NCI-H82 (cell line): ENCODE measurements at regions not wholly inside any gene's neighbourhood (a gene's known extent, or its start where the extent isn't known, plus 50 kb on each side); places are given as distances from the start of the nearest gene placed in this dataset.
A peak's percentile ranks its signal among the peaks of the same experiment; 100 is the strongest.
"Not testable (repeated sequence)": the region's sequence is repeated elsewhere in the genome, so short reads cannot be mapped to it uniquely, and the experiment has no call there.

Source experiments
- DNase-seq: peaks from one replicate; lab custom pipeline; 2025; lab: John Stamatoyannopoulos, UW

DNA sequence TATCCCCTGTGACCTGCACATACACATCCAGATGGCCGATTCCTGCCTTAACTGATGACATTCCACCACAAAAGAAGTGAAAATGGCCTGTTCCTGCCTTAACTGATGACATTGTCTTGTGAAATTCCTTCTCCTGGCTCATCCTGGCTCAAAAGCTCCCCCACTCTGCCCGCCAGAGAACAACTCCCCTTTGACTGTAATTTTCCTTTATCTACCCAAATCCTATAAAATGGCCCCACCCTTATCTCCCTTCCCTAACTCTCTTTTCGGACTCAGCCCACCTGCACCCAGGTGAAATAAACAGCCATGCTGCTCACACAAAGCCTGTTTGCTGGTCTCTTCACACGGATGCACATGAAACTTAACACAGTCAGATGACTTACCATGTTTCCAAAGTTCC, 403.8 kb downstream of the TBC1D32 start:
- not testable (repeated sequence) for DNase-seq

DNA sequence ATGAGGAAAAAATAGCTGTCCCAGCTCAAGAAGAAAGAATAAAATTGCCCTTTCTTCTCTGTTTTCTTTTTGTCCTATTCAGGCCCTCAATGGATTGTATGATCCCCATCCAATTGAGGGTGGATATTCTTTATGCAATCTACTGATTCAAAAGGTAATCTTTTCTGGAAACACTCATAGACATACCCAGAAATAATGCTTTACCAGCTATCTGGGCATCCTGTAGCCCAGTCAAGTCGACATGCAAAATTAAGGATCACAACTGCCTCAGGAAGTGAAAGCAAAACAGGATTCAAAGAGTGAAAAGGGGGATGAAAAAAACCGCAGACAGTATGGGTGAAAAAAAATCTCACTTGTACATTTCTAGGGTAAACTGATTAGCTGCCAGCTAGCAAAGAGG, 410.1 kb downstream of the TBC1D32 start:
- no peak for DNase-seq

DNA sequence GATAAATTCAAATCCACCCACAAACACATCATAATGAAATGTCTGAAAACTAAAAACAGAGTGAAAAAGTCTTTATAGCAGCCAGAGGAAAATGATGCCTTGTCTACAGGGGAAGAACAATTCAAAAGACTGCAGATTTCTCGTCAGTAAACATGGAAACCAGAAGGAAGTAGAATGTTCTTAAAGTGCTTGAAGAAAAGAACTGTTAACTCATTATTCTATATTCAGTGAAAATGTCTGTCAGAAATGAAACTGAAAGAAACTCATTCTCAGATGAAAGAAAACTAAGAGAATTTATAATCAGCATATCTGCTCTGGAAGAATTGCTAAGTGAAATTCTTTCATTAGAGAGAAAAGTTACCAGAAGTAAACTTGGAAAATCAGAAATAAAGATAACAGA, 416.1 kb downstream of the TBC1D32 start:
- no peak for DNase-seq

DNA sequence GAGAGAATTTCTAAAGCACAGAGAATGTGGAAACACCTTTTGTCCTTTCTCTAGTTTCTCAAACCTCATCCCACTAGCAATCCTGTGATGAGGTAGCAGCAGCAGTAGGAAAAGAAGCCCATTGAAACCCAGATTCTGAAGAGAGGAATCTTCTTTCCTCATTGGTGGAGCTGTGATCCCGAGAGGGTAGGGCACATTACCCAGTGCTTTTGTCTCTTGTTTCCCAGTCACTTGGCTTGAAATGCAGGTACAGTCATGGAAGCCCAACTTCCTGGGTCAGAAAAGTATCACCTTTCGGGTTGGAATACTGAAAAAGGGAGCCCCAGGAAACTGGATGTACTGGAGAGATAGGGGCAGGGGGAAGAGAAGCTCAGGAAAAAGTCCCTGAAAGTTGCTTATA, 417.4 kb downstream of the TBC1D32 start:
- no peak for DNase-seq

DNA sequence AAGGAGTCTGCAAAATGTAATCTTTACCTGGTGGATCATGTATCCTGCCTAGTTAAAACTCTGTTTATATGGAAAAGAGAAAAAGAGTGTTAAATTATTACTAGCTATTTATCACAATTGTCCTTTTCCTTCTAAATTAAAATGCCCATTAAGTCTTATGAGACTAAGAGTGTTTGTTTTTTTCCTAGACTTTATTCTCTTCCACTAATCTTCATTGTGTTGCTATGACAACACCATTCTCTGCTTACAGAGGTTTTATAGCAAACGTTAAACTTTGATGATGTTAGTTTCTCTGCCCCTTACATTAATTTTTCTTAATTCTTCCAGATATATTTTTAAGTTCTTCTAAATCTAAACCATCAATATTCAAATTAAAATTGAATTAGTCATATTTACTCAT, 420.8 kb downstream of the TBC1D32 start:
- no peak for DNase-seq

DNA sequence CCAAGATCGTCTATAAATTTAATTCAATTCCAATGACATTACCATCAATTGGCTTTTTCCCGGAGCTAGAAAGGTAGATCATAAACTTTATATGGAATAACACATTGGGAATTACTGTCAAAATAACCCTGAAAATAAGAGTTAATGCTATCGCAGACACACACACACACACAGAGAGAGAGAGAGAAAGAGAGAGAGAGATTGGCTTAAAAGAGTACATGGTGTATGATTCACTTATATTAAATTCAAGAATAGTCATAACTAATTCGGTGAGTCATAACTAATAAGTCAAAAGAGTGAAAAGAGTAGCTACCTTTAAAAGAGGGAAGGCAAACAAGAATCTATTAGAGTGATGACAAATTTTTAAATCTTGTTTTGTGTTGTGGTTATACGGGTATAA, 425.5 kb downstream of the TBC1D32 start:
- DNase-seq, result no peak

DNA sequence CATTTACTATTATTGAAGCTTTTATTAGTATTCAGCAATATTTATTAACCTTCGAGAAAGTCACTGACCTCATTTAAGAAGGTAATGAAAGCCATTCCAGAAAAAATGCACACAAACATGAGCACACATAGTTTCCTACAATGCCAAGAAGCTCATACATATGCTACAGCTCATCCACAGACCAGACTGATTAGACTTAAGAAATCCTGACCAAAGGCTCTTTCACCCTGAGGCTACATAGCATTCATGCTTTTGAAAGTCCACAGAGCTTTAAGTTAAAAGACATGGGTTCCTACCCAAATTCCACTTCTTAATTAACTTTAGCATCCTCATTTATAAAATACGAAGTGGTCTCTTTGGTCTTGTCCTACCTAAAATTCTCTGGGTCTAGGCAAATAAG, 430.4 kb downstream of the TBC1D32 start:
- DNase-seq, result no peak

DNA sequence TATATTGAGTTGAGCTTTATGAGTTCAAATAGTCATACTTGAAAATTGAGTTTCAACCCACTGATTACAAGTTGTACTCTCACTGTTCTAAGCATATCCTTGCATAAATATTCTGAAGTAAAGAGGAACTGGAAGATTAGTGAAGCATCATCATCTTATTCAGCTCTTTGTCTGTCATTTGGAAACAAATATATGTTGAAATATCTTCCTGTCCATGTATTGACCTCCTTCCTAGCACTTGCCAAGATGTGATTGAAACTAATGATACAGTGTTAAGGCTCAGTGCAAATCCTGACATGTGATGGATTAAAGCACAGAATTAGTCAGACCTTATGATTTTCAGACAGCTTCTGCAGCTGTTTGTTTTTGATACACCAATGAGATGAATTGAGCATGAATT, 434.3 kb downstream of the TBC1D32 start:
- peak; percentile 21 for DNase-seq

DNA sequence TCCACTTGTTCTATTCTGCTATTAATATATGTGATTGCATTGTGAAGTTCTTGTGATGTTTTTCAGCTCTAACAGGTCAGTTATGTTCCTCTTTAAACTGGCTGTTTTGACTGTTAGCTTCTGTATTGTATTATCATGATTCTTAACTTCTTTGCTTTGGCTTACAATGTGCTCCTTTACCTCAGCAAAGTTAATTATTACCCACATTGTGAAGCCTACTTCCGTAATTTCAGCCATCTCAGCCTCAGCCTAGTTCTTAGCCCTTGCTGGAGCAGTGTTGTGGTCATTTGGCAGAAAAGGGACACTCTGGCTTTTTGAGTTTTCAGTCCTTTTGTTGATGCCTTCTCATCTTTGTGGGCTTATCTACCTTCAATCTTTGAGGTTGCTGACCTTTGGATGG, 440.2 kb downstream of the TBC1D32 start:
- DNase-seq, result no peak

DNA sequence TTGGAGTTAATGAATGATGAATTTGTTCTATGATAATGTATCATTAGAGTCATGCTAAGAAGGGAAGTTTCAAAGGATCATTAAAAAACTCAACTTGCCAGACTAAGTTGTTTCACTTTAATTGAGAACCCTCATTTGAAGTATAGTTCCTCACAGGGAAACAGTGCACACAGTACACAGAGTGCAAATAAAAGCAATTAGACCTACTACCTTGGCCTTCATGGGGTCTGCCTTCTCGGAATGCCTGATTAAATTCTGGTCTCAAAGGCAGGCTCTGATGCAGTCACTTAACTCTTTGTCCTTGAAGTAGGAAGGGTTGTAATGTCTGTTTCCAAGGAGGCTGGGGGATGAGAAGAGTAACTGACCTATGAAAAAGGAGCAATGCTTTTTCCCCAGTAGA, 457.3 kb downstream of the TBC1D32 start:
- no peak for DNase-seq

DNA sequence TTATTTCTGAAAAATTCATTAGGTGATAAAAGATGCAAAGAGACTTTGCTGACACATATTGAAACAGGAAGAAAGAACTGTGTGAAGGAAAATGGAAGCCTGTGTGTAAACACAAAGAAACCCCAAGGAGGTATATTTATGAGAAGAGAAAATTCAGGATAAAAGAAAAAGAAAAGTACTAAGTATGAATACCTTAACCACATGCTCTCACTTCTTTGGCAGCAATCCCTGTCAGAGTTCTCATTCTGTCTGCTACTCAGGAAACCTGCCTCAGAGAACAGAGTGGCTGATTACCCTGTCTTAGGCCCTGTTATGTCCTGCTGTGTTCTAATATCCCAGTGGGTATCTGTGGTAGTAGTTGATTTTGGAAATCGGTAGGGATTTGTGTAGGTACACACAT, 457.9 kb downstream of the TBC1D32 start:
- no peak for DNase-seq

DNA sequence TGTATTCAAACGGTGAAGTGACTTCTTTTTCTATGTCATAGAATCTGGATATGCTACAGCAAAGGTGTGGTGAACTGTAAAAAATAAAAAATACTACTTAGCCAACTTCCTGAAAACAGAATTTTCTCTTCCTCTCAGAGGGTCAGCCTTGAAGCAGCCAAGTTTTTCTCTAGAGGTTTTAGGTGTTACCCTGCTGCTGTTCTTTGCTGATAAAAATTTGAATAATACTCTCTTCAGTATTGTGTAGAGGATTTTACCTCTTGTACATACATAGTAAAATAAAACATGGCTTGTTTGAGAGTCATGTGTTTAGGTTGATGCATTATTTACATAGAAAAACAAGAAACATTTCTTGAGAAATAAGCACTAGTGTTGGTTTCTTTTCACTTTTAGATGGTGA, 458.4 kb downstream of the TBC1D32 start:
- no peak for DNase-seq

DNA sequence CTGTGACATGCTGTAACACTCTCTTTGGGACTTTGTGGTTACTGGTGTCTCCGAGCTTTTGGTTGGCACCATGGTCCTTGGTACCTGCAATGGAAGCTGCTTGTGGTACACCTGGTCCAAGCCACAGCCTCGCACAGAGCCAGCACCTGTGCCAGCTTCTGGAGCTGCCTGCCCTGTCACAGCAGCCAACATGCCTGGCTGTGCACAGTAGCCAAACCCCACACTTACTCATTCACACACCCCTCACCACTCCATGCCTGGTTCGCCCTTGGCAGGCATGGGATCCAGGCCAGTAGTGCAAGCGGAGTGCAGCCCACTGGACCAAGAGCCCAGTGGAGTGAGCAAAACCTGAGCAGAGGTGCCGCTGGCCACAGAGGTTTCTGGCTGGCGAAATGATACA, 459.9 kb downstream of the TBC1D32 start:
- no peak for DNase-seq

DNA sequence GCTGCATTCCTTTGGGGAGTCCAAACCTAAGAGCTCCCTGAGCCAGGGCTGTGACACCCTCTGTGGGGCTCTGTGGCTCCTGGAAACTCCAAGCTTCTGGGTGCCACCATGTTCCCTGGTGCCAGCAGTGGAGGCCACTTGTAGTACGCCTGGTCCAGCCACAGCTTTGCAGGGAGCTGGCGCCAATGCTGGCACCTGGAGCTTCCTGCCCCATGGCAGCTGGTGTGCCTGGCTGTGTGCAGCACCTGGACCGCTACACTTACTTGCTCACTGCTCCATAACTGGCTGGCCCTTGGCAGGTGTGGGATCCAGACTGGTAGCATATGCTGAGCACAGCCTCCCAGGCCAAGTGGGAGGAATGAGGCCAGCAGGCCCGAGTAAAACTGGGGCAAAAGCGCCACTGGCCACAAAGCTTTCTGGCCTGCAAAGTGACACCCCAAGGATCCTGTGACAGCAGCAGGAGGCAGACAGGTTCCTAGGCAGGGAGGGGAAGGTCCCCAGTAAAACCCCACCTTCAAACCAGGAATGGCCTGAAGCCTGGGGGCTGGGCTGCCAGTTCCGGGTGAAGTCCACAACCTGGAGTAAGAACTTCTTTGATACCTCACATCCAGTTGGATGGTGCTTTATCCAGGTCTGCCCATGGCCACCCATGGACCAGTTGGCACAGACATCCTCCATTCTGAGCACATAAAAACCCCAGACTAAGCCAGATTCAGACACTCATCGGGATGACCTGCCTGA, 461.0 kb downstream of the TBC1D32 start:
- DNase-seq, result no peak

DNA sequence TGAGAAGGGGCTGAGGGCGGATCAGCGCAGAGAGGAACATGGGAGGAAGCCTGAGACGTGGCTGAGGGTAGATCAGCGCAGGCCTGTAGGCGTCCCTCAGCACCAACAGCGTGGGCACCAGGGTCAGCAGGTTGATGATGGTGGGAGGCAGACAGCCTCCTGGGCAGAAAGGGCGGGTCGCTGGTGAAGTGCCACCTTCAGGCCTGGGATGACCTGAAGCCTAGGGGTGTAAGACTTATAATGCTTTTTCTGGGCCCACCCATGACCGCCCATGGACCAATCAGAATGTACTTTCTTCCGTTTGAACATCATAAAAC, 462.1 kb downstream of the TBC1D32 start:
- no peak for DNase-seq

DNA sequence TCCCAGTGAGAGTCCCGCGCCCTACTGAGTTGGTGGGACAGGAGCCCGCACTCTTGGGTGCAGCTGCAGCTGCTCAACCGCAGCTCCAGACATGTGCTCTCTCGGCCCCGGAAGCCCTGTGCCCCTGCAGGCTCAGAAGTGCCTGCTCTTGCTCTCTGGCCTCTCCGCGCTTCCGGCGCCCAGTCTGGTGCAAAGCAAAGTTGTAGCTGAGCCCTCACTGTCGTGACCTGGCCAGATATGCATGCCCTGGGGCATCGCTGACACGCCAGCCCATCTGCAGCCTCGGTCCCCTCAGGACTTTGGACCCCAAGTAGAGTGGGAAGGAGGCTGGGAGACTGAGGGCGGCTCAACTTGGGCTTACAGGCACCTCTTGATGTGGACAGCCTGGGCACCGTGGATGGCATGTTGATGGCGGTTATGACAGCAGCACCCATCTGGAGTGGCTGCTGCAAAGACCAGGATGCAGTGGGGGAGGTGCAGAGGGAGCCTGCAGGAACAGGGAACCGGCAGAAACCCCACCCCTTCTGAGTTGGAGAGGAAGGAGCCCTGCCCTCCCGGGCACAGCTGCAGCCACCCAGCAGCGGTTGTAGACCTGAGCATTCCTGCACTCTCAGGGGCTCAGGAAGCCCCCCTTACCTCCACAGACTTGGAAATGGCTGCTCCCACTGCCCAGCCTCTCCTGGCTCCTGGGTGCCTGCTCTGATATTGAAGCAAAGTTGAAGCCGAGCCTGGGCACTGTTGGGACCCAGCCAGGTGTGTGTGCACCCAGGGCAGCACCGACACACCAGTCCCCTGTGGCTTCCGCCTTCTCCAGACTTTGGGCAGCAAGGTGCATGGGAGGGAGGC, 462.6 kb downstream of the TBC1D32 start:
- no peak for DNase-seq

DNA sequence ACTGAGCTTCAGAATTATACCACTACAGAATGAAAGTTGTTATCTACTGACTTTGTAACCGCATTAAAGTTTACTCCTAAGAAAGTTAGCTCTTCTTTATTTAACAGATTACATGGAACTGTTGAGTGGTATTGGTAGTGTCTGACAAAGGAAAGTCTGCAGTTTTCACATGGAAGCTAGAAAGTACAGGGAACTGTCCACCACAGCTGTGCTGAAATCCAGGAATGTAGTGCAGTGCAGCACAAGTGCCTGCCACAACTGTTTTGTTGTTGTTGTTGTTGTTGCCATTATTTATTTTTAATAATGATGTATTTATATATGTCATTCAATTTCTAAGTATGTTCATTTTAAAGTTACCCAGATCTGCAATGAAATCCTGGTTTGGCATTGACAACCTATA, 464.9 kb downstream of the TBC1D32 start:
- no peak for DNase-seq

DNA sequence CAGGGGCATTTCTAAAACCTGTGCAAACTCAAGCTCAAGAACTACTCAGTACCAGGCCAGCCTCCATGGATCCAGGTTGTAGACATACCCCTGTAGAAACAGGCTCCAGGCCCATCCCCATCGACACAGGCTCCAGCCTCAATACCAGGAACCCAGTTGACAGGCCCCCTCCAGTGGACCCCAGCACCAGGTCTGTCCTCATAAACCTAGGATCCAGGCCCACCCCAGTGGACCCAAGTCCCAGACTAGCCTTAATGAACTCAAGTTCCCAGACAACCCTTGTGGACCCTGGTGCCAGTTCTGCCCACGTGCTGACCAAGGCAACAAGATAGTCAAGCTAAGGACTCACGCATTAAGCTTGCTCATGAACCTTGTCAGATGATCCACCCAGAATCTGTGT, 476.9 kb downstream of the TBC1D32 start:
- DNase-seq, result no peak

DNA sequence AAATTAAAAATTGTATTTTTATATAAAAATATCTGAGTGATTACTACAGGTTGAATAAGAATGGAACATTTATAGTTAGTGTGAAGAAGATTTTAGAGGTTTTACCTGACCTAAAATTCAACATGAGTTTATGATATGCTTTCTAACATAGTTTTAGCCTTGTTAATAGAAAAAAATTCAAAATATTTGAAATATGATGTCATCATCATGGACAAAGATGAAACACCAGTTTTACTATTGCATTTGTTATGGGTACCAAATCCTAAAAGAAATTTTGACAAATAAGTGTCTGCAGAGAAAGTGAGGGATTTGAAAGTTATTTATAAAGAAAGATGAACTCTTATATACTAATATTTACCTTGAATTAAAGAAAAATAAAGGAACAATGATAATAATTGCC, 479.7 kb downstream of the TBC1D32 start:
- no peak for DNase-seq

DNA sequence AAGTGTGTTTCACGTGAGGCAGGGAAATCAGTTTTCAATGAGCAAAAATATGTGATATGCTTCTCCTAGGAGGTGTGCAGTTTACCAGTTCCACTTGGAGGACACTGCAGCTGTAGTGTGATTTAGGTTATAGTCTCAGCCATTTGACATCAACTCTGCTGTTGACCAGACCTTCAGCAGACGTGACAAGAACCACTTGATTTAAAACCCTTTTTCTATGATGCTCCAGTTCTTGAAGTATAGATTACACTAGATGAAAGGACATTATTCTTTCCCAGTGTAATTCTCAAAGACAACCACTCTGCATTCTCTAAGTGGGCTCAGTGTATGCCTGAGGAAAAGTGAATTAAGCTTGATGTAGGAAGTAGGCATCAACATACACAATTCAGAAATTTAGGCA, 480.8 kb downstream of the TBC1D32 start:
- no peak for DNase-seq

DNA sequence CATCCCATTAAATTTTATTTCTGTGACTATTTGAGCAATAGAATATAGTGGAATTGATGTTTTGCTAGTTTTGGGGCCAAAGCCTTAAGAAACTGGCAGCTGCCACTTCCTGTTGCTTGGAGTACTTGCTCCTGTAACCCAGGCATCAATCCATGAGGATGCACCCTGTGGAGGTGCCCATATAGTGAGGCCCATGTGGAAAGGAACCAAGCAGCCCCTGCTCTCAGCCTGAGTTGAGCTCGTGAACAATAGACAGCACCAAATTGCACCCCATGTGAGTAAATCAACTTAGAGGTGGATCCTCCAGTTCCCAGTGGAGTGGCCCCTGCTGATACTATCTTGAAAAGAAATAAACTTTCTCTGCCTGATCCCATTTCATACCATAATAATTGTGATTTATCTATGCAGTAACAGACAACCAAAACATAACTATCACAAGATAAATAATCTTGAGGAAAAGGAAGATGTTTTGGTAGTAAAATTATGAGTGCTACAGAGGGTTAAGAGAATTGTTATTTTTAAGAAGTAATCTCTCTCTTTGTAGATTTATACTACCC, 481.9 kb downstream of the TBC1D32 start:
- no peak for DNase-seq

DNA sequence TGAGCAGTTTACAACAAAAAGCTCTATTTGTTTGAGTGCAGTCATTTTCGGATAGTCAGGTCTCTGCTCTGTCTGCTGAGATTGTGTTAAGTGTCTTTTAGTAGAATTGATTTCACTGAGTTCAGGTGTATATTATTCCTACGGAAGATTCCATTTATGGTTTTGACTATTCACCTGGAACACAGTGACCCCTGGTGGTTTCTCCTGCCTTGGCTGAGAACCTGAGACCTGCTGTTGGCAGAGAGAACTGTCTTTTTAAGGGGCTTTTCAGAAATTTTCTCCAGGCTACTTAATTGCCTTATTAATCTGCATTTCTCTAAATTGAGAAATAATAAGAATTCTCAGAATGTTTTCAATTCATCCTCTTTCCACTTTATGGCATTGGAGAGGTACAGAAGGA, 508.0 kb downstream of the TBC1D32 start:
- DNase-seq, result peak; percentile 67

DNA sequence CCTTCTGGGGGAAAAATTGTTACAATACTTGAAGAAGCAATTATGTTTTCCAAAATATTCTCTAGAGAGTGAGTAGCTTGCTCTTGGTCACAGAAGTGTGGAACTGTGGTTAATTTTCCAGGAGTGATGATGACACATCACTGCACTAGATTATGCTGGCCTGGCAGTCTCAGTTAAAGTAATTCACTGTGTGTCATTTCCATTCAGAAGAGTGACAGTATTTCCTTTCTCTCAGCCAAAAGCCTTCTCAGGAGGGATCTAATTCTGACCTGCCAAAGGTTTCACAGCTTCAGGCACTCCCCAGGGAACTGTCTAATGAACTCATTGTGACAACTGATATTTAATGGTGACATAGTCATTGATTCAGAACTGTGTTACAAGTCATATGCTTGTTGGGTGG, 517.5 kb downstream of the TBC1D32 start:
- no peak for DNase-seq

DNA sequence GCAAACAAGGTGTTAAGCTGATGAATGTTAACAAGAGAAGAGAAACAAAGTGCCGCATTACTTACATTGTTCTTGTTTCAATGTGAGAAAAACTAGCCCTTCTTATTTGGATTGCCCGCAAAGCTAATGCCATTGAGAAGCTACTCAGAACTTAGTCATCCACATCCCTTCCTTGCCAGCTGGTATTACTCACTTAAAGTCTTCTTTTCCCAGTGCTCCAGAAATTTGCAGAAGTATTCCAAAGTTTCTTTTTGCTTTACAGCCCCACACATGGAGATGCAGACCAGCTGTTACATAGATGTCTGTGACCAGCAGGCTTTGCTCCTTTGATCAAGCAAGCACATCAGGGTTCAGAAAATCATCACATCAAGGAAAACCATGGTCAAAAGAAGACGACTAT, 529.0 kb downstream of the TBC1D32 start:
- no peak for DNase-seq
